Head of caudate nucleus (tissue), 42 donors: ENCODE measurements at regions not wholly inside any gene's neighbourhood (a gene's known extent, or its start where the extent isn't known, plus 50 kb on each side); places are given as distances from the start of the nearest gene placed in this dataset.
A peak's percentile ranks its signal among the peaks of the same experiment; 100 is the strongest.

Experiments used
- DNase-seq, 42 donors: peaks; one replicate each; pipeline versions ENCODE4 v3.0.0 to v3.0.0-alpha.2; 2020 to 2021; ENCODE audit warnings: mixed read lengths in 7 of 42
- intact Hi-C: fragments of 100-400 bp; cut with DNase I; formaldehyde crosslinking; loops from one replicate; pipeline ENCODE4 v1.15.0; 2022

DNA sequence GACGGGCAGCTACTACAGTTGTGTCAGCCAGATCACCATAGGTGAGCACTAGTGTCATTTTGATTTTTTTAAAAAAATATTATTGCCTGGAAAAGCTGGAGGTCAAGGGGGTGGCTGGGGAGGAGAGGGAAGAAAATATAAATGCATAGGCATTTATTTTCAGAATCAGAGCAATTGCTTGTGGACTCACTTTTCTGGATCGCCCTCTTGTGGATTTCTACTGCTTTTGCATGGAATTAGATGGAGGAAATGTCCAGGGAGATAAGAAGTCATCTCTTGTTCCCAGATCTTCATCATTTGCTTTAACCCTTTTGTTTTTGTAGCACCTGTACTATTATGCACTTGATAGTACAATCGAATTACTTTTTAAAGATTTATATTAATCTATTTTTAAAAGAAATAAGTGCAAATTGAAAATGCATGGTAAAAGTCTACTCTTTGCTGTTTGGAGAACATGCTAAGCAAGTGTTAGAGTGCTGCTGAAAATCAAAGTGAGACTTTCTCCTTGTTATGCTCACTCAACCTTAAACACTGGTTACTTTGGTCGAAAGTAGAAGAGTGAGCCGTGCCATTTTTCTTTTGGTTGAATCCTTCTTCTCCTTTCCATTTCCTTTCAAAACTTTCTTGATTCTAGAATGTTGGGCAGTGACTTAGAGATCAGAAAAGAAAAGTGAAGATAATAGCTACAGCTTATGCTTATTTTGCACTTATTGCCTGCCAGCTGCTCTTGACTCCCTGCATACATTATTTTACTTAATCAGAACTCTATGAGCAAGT is 60.6 kb upstream of the ANO4 start:
- peak in 11 of 42 donors; percentile 4 to 61 (median 14) for DNase-seq
- intact Hi-C loops, result loop anchor here (10.0 kb wide), 1 partner anchor 389 kb away; no protein-coding TSS in a partner anchor

DNA sequence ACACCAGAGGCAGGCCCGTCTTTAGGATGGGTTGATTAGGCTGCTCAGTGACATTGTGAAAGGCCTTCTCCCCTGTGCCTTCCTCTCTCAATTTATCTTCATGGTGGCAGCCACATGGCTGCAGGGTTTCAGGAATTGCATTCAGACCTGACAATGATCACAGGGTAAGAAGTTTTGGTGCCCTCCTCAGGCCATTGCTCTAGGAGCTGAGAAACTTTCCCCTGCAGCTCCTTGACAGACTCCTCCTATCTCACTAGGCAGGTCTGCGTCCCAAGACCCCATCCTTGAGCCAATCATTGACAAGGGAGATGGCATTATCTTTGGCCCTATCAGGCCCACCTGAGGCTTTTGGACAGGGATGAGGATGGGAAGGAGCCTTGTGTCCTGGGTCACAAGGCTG is 57.4 kb upstream of the ANO4 start:
- no peak for DNase-seq
- intact Hi-C loops, result loop anchor here (10.0 kb wide), 1 partner anchor 392 kb away; no protein-coding TSS in a partner anchor

DNA sequence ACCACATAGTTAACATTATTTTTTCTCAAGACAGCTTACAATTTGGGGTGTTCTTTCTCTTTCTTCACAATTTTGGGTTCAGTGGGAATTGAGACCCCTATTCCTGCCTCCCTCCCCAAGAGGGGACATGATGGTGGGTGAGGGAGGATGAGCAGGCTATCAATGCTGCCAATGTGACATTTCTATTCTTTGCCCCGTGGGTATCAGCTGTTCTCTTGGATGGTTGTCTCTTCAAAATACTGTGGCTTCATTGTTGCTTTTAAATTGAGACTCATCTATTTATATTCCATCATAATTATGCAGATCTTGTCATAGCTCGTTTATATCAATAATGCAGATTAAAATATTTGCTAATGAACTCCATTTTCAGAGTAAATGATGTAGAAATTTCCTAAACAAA is 56.5 kb upstream of the ANO4 start:
- intact Hi-C loops, result loop anchor here (10.0 kb wide), 1 partner anchor 393 kb away; no protein-coding TSS in a partner anchor
- DNase-seq, result no peak

DNA sequence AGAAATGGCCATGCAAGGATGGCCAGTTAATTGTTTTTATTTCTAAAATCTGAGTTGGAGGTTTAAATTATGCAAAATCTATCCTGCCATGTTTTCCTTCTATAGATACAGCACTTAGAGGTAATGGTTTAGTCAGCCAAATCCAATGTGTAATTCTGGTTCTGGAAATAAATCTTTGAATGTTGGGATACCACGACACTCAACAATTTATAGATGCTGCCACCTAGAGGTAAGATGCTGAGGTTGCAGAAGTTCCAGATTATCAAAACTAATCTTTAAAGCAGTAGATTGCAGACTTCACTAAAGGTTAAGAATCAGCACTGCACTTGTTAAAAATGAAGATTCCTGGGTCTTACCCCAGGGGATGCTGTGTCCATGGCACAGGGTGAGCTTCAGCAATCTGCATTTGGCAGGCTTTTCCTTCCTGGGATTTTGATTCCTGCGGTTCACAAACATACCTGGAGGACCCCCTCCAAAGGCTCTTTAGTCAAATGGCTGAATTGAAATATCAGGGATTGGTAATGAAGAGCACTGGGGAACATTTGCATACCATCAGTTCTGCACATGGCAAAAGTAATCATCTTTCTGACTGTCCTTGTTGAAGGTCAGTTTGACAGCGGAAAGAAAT is 53.4 kb upstream of the ANO4 start:
- peak in 14 of 42 donors; percentile 9 to 77 (median 16) for DNase-seq
- intact Hi-C loops, result no loop called here

DNA sequence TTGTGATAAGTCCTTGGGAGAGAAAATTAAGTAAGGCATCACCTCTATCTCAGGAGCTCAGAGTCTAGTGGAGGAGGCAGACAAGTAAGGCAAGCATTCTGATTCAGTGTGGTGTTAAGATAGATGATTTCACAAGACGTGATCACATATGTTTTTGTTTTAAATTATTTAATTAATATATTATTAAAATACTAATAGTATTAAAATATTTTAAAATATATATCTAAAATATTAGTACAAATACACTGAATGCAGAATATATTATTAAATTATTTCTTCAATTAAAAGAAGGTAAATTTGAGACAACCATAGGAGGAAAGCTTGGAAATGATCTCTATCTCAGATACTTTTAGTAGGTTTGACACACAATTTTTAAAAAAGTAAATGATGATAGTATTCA is 51.5 kb upstream of the ANO4 start:
- intact Hi-C loops, result no loop called here
- no peak for DNase-seq
